HCT116 (cell line): ENCODE measurements at regions not wholly inside any gene's neighbourhood (a gene's known extent, or its start where the extent isn't known, plus 50 kb on each side); places are given as distances from the start of the nearest gene placed in this dataset.

Experiments used
- POLR2A ChIP-seq: IDR thresholded peaks from 2 replicates; pipeline ENCODE4 v1.7.0; 2011; ENCODE audit warnings: borderline replicate concordance; ENCODE audit not compliant: insufficient read depth, insufficient read length; ENCODE audit errors: extremely low read depth
- SP1 ChIP-seq: IDR thresholded peaks from 2 replicates; pipeline ENCODE4 v1.6.1; 2012; ENCODE audit warnings: low read depth
- TF ChIP-seq, protein P1 (sequence below): IDR thresholded peaks from 2 replicates; pipeline ENCODE4 v1.6.1; 2012

DNA sequence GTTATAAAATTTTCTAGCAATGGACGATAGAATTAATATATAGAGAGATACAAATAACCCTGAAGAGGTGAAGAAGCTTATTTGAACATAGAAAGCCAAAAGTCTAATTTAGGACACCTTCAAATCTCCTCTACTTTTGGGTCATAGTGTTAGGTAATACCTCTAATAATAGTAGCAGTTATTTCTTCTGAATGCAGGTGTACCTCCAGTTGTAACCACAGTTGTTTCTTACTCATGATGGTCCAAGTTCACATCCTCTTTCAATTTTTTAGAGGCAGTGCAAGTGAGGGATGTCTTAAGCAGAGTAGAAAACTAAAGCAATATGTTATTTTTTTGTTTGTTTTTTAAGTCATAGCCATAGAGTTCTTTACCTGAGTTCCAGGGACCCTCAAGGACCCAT, 429.5 kb downstream of the CCDC85A start:
- no peak for TF ChIP-seq SP1
- TF ChIP-seq, protein P1, sequence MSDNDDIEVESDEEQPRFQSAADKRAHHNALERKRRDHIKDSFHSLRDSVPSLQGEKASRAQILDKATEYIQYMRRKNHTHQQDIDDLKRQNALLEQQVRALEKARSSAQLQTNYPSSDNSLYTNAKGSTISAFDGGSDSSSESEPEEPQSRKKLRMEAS, result no peak
- no peak for TF ChIP-seq POLR2A
